SK-N-SH (cell line): ENCODE measurements at regions not wholly inside any gene's neighbourhood (a gene's known extent, or its start where the extent isn't known, plus 50 kb on each side); places are given as distances from the start of the nearest gene placed in this dataset.

Experiments
- CTCF ChIA-PET: fragments of 300-600, 350-600 bp; formaldehyde crosslinking; extraction: SDS; loops from one replicate; lab custom pipeline; 2021; lab: Yijun Ruan, JAX
- POLR2A ChIA-PET: fragments of 350-600 bp; sonication (Branson Sonifier 250); formaldehyde crosslinking; extraction: SDS; loops from one replicate; lab custom pipeline; 2020; ENCODE audit warnings: antibody characterized with exemption, inconsistent platforms; lab: Yijun Ruan, JAX
- DNase-seq: peaks from one replicate; pipeline ENCODE4 v3.0.0; 2012
- H2AFZ ChIP-seq: fragments of 200-600 bp; sonication (generic); 2 replicates; pipeline ENCODE4 v1.8.1; 2016; ENCODE audit warnings: antibody characterized with exemption, mild to moderate bottlenecking, low read depth
- H3F3A ChIP-seq: fragments of 200-600 bp; sonication (generic); replicated peaks from 2 replicates; pipeline ENCODE3; 2016; ENCODE audit warnings: antibody characterized with exemption, mild to moderate bottlenecking; ENCODE audit not compliant: insufficient read depth
- H3K27ac ChIP-seq, 2 experiments: fragments of 200-500 bp in 1 of 2; fragments of 200-600 bp in 1 of 2; sonication (Bioruptor generic) in 1 of 2; sonication (generic), shearing (Covaris generic) in 1 of 2; 2 replicates each; pipeline versions ENCODE4 v1.5.1 to v1.6.1; 2014 to 2016; ENCODE audit warnings: low read depth in 2 of 2, inconsistent platforms in 1 of 2, low read length in 1 of 2, mild to moderate bottlenecking in 1 of 2, mixed read lengths in 1 of 2
- H3K27me3 ChIP-seq: fragments of 200-600 bp; sonication (generic), shearing (Covaris generic); 2 replicates; pipeline ENCODE4 v1.6.1; 2016; ENCODE audit warnings: mixed run types; ENCODE audit not compliant: insufficient read depth
- H3K36me3 ChIP-seq, 2 experiments: fragments of 200-500 bp in 1 of 2; fragments of 200-600 bp in 1 of 2; sonication (Bioruptor generic) in 1 of 2; sonication (generic) in 1 of 2; replicated peaks in 1 of 2; 2 replicates each; pipeline versions ENCODE3 to v1.5.1; 2014 to 2016; ENCODE audit warnings: low read length in 1 of 2, mild to moderate bottlenecking in 1 of 2; ENCODE audit not compliant: insufficient read depth in 2 of 2, control insufficient read depth in 1 of 2
- H3K4me1 ChIP-seq, 2 experiments: fragments of 200-500 bp in 1 of 2; fragments of 200-600 bp in 1 of 2; sonication (Bioruptor generic) in 1 of 2; sonication (generic), shearing (Covaris generic) in 1 of 2; 2 replicates each; pipeline versions ENCODE4 v1.5.1 to v1.6.1; 2014 to 2016; ENCODE audit warnings: low read depth in 1 of 2, low read length in 1 of 2, mixed run types in 1 of 2; ENCODE audit not compliant: insufficient read depth in 2 of 2, control insufficient read depth in 1 of 2
- H3K4me2 ChIP-seq: fragments of 200-600 bp; sonication (generic), shearing (Covaris generic); 2 replicates; pipeline ENCODE4 v1.6.1; 2017; ENCODE audit warnings: mixed run types
- H3K4me3 ChIP-seq, 2 experiments: fragments of 200-500 bp in 1 of 2; fragments of 200-600 bp in 1 of 2; sonication (Bioruptor generic) in 1 of 2; sonication (generic), shearing (Covaris generic) in 1 of 2; 2 replicates each; pipeline versions ENCODE4 v1.5.1 to v1.8.1; 2014 to 2016; ENCODE audit warnings: low read depth in 2 of 2, inconsistent platforms in 1 of 2, low read length in 1 of 2, mild to moderate bottlenecking in 1 of 2, mixed read lengths in 1 of 2, moderate library complexity in 1 of 2
- H3K79me2 ChIP-seq: fragments of 200-600 bp; sonication (generic); 2 replicates; pipeline ENCODE4 v1.8.1; 2017; ENCODE audit warnings: mild to moderate bottlenecking; ENCODE audit not compliant: insufficient read depth
- H3K9ac ChIP-seq: fragments of 200-600 bp; sonication (generic); 2 replicates; pipeline ENCODE4 v1.6.1; 2017; ENCODE audit warnings: mixed run types
- H3K9me2 ChIP-seq: fragments of 200-600 bp; sonication (generic); 2 replicates; pipeline ENCODE4 v1.6.1; 2017; ENCODE audit warnings: mixed run types
- H3K9me3 ChIP-seq: fragments of 200-600 bp; sonication (generic); 2 replicates; pipeline ENCODE4 v1.6.1; 2017; ENCODE audit warnings: mixed run types, mild to moderate bottlenecking, moderate library complexity
- H4K20me1 ChIP-seq: fragments of 200-600 bp; sonication (generic); 2 replicates; pipeline ENCODE4 v1.6.1; 2017; ENCODE audit warnings: mild to moderate bottlenecking, mixed run types; ENCODE audit not compliant: insufficient read depth
- CHD2 ChIP-seq: fragments of 150-350 bp; IDR thresholded peaks from 2 replicates; pipeline ENCODE4 v1.6.1; 2018; ENCODE audit warnings: low read length; ENCODE audit not compliant: partially characterized antibody
- EP300 ChIP-seq, 2 experiments: IDR thresholded peaks; 2 replicates each; pipeline versions ENCODE4 v1.4.0 to v1.6.1; 2012; ENCODE audit warnings: borderline replicate concordance in 1 of 2, low read depth in 1 of 2, low read length in 1 of 2
- EZH2phosphoT487 ChIP-seq: fragments of 200-600 bp; sonication (generic); IDR thresholded peaks from 2 replicates; pipeline ENCODE4 v1.6.1; 2017; ENCODE audit warnings: low read depth, mixed run types, mild to moderate bottlenecking, antibody characterized with exemption, moderate library complexity, borderline replicate concordance
- FOSL2 ChIP-seq: IDR thresholded peaks from 2 replicates; pipeline ENCODE4 v1.4.0; 2012; ENCODE audit warnings: low read depth, mild to moderate bottlenecking, moderate library complexity, borderline replicate concordance
- FOXM1 ChIP-seq: IDR thresholded peaks from 2 replicates; pipeline ENCODE4 v1.4.0; 2012; ENCODE audit warnings: low read depth, mild to moderate bottlenecking
- GATA2 ChIP-seq: sonication (generic); formaldehyde crosslinking; IDR thresholded peaks from 2 replicates; pipeline ENCODE4 v1.5.0; 2020; ENCODE audit warnings: mild to moderate bottlenecking, missing genetic modification reagents
- MEF2A ChIP-seq: IDR thresholded peaks from 2 replicates; pipeline ENCODE4 v1.4.0; 2012; ENCODE audit warnings: low read depth, borderline replicate concordance
- POLR2AphosphoS5 ChIP-seq: IDR thresholded peaks from 2 replicates; pipeline ENCODE4 v1.6.1; 2012; ENCODE audit warnings: low read depth, low read length
- RCOR1 ChIP-seq: fragments of 150-350 bp; IDR thresholded peaks from 2 replicates; pipeline ENCODE4 v1.6.1; 2017; ENCODE audit warnings: antibody characterized with exemption, low read length
- REST ChIP-seq: IDR thresholded peaks from 2 replicates; pipeline ENCODE4 v1.6.1; 2012; ENCODE audit warnings: mild to moderate bottlenecking, low read depth, low read length, moderate library complexity
- RFX5 ChIP-seq: IDR thresholded peaks from 2 replicates; pipeline ENCODE4 v1.6.1; 2012; ENCODE audit warnings: mild to moderate bottlenecking, improper control_type of control experiment, low read length
- SMC3 ChIP-seq: IDR thresholded peaks from 2 replicates; pipeline ENCODE4 v1.6.1; 2012; ENCODE audit warnings: low read depth, low read length, improper control_type of control experiment
- TCF12 ChIP-seq: IDR thresholded peaks from 2 replicates; pipeline ENCODE4 v1.4.0; 2012
- TEAD4 ChIP-seq: IDR thresholded peaks from 2 replicates; pipeline ENCODE4 v1.4.0; 2012; ENCODE audit warnings: mild to moderate bottlenecking, borderline replicate concordance; ENCODE audit not compliant: insufficient read depth
- YY1 ChIP-seq: IDR thresholded peaks from 2 replicates; pipeline ENCODE4 v1.4.0; 2012; ENCODE audit warnings: low read depth, mild to moderate bottlenecking
- ZBTB33 ChIP-seq: IDR thresholded peaks from 2 replicates; pipeline ENCODE4 v1.4.0; 2012; ENCODE audit warnings: low read depth, borderline replicate concordance
- WGBS: methylation state at CpG from one replicate; pipeline ENCODE4 v1.1.6; 2017; ENCODE audit warnings: low lambda C conversion rate; 5-methylcytosine and 5-hydroxymethylcytosine counted together
- TF ChIP-seq, protein P1 (sequence below): fragments of 200-600 bp; sonication (generic); IDR thresholded peaks from 2 replicates; pipeline ENCODE4 v1.6.1; 2017; ENCODE audit warnings: antibody characterized with exemption, mild to moderate bottlenecking, moderate library complexity
- TF ChIP-seq, protein P2 (sequence below): IDR thresholded peaks from 2 replicates; pipeline ENCODE4; 2012

- Histone ChIP-seq H3K9ac (no peak overlapping the region), H3K9me2 (no peaks in the 10 kb centered on the region), H3K27ac (no peak overlapping the region), H4K20me1 (no peaks in the 10 kb centered on the region)
- no peak for TF ChIP-seq RFX5
- no peak for TF ChIP-seq EZH2phosphoT487
- no peak for TF ChIP-seq SMC3
- no peak for TF ChIP-seq TCF12
- TF ChIP-seq ZBTB33: no peak
- no peak for TF ChIP-seq FOSL2
- TF ChIP-seq RCOR1: no peak
- no peak for TF ChIP-seq FOXM1
- no peak for TF ChIP-seq GATA2 (CRISPR knock-in tag)
- TF ChIP-seq, all 33 proteins: peak for 0
- Histone ChIP-seq H3K36me3 (no peaks in the 10 kb centered on the region), H3K4me1 (peaks cover 0 to under 1% of the 10 kb centered on the region in 2 experiments; a peak in 1 of 4 replicates), H3K27me3 (no peaks in the 10 kb centered on the region), H3K79me2 (no peaks in the 10 kb centered on the region), H3K4me2 (no peak overlapping the region), H3F3A (no peaks in the 10 kb centered on the region), H3K9me3 (no peaks in the 10 kb centered on the region), H3K4me3 (no peak overlapping the region), H2AFZ (no peak overlapping the region)
- ChIA-PET POLR2A (no interaction called here), CTCF (interaction anchor here (1.0 to 2.8 kb wide), 2 partner anchors 14 to 223 kb away, joined by 3 to 9 read pairs; no protein-coding TSS in a partner anchor)
- DNase-seq: no peak
- WGBS: 80% methylated on average over 3 of the region's 3 CpGs
These were observed 74.6 kb downstream of the GTPBP8 start for GRCh38 chr3:113065336-113065735.

DNA sequence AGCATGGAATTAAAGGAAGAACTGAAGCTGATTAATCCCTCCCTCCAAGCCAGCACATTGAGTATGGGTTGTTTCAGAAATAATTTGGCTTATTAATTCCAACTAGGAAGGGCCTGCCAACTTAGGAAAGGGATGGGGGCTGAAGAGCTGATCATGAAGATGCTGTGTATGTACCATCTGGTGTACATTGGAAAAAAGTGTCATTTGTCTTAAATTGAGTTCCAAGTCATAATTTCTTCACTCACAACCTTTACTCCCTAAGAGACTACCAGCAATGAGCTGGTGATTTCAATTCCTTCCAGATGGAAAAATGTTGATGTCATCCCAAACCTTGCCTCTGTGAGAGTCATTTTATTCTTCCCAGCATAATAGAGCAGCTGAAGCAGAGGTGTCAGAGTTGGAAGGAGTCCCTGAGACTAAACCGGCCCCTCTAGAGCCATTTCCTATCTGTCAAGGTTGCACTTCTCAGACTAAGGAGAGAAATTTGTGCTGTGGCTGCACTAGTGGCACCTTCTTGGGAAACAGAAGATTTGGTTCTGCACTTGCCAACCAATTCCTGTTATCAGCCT, 79.4 kb downstream of the GTPBP8 start:
- no peaks in the 10 kb centered on the region for H3K9me3 ChIP-seq
- peaks cover 0 to 5% of the 10 kb centered on the region in 2 experiments; a peak in 1 of 4 replicates for H3K4me1 ChIP-seq
- WGBS: 46% methylated on average over 1 of the region's 1 CpG
- H3K27ac ChIP-seq: peak overlapping the region in 1 of 2 experiments; percentile 25; a peak in 1 of 4 replicates
- no peak overlapping the region for H3K4me3 ChIP-seq
- CTCF ChIA-PET: interaction anchor here (0.6 to 1.3 kb wide), 5 partner anchors 18 to 218 kb away, joined by 3 to 5 read pairs (median 4); no protein-coding TSS in a partner anchor
- no peak for DNase-seq
- no peak overlapping the region for H3K4me2 ChIP-seq
- H2AFZ ChIP-seq: no peak overlapping the region
- no peaks in the 10 kb centered on the region for H4K20me1 ChIP-seq
- no peaks in the 10 kb centered on the region for H3F3A ChIP-seq
- no peaks in the 10 kb centered on the region for H3K79me2 ChIP-seq
- POLR2A ChIA-PET: interaction anchor here (0.6 kb wide), 1 partner anchor 172 kb away, joined by 3 read pairs; no protein-coding TSS in a partner anchor
- H3K9me2 ChIP-seq: no peaks in the 10 kb centered on the region
- no peaks in the 10 kb centered on the region for H3K36me3 ChIP-seq
- H3K27me3 ChIP-seq: no peaks in the 10 kb centered on the region
- no peak overlapping the region; the same call in 1 of the 2 replicates for H3K9ac ChIP-seq
- TF ChIP-seq REST (no peak), POLR2AphosphoS5 (no peak), CHD2 (no peak), EP300 (IDR thresholded peaks at IDR 0.05; ENCODE audit: borderline replicate concordance in 1 of 2, low read depth in 1 of 2, low read length in 1 of 2) (no peak), MEF2A (no peak), TCF12 (peak; percentile 45; the same call in 1 of the 2 replicates), RFX5 (no peak), YY1 (no peak), TEAD4 (no peak)
- TF ChIP-seq, protein P1, sequence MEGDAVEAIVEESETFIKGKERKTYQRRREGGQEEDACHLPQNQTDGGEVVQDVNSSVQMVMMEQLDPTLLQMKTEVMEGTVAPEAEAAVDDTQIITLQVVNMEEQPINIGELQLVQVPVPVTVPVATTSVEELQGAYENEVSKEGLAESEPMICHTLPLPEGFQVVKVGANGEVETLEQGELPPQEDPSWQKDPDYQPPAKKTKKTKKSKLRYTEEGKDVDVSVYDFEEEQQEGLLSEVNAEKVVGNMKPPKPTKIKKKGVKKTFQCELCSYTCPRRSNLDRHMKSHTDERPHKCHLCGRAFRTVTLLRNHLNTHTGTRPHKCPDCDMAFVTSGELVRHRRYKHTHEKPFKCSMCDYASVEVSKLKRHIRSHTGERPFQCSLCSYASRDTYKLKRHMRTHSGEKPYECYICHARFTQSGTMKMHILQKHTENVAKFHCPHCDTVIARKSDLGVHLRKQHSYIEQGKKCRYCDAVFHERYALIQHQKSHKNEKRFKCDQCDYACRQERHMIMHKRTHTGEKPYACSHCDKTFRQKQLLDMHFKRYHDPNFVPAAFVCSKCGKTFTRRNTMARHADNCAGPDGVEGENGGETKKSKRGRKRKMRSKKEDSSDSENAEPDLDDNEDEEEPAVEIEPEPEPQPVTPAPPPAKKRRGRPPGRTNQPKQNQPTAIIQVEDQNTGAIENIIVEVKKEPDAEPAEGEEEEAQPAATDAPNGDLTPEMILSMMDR: no peak
- TF ChIP-seq, protein P2, sequence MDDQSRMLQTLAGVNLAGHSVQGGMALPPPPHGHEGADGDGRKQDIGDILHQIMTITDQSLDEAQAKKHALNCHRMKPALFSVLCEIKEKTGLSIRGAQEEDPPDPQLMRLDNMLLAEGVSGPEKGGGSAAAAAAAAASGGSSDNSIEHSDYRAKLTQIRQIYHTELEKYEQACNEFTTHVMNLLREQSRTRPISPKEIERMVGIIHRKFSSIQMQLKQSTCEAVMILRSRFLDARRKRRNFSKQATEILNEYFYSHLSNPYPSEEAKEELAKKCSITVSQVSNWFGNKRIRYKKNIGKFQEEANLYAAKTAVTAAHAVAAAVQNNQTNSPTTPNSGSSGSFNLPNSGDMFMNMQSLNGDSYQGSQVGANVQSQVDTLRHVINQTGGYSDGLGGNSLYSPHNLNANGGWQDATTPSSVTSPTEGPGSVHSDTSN: 0 out of 2 replicates have a peak, but pooled peaks have one; percentile 4
